ENCODE measurements at regions not wholly inside any gene's neighbourhood (a gene's known extent, or its start where the extent isn't known, plus 50 kb on each side); places are given as distances from the start of the nearest gene placed in this dataset.

- FAIRE-seq: no peak
- ChIA-PET CTCF (no interaction called here), POLR2A (no interaction called here)
- no peak overlapping the region for H3K4me3 ChIP-seq
- no peak overlapping the region for H3K27ac ChIP-seq
- DNase-seq (ENCODE audit: low read depth in 1 of 2, low spot score in 1 of 2): no peak
- TF ChIP-seq FOXS1 (CRISPR knock-in tag; IDR thresholded peaks at IDR 0.05) (no peak), CTCF (IDR thresholded peaks at IDR 0.05) (no peak), PHF8 (IDR thresholded peaks at IDR 0.05; ENCODE audit: borderline replicate concordance, low read depth) (no peak), E2F6 (IDR thresholded peaks at IDR 0.05; ENCODE audit: borderline replicate concordance, low read depth) (no peak), KDM1A (IDR thresholded peaks at IDR 0.05; ENCODE audit: low read depth) (no peak), CBX2 (IDR thresholded peaks at IDR 0.05; ENCODE audit: borderline replicate concordance, low read depth) (no peak), NPAS2 (CRISPR knock-in tag; IDR thresholded peaks at IDR 0.05; ENCODE audit: borderline replicate concordance) (no peak), JUN (IDR thresholded peaks at IDR 0.05) (no peak)
- WGBS (ENCODE audit: missing lambda C conversion rate): 0% methylated on average over 1 of the region's 1 CpG
- no peaks in the 10 kb centered on the region; the same call in 2 of the 3 replicates for H3K9me3 ChIP-seq
- H3K4me1 ChIP-seq: no peaks in the 10 kb centered on the region
- H3K4me2 ChIP-seq: no peak overlapping the region
- ATAC-seq: no peak
Observed at GRCh38 chr9:12230708-12231107, 462.5 kb upstream of the TYRP1 start.

- no peak overlapping the region for H3K4me3 ChIP-seq
- DNase-seq (ENCODE audit: low read depth in 1 of 2, low spot score in 1 of 2): no peak
- FAIRE-seq: no peak
- no peak overlapping the region for H3K27ac ChIP-seq
- no peak overlapping the region for H3K4me2 ChIP-seq
- ATAC-seq: no peak
- POLR2A ChIA-PET: no interaction called here
- H3K9me3 ChIP-seq: no peaks in the 10 kb centered on the region; the same call in 2 of the 3 replicates
- TF ChIP-seq ZFP36 (IDR thresholded peaks at IDR 0.05; ENCODE audit: borderline replicate concordance, partially characterized antibody) (peak; percentile 62), POLR2A (IDR thresholded peaks at IDR 0.05; ENCODE audit: low read length) (no peak)
- no peaks in the 10 kb centered on the region for H3K4me1 ChIP-seq
- CTCF ChIA-PET: no interaction called here
Observed at GRCh38 chr9:12231832-12232231, 461.4 kb upstream of the TYRP1 start.

GRCh38 chr9:12232836-12233235 is 460.3 kb upstream of the TYRP1 start:
- H3K4me3 ChIP-seq: no peak overlapping the region
- H3K27ac ChIP-seq: no peak overlapping the region
- no peaks in the 10 kb centered on the region; the same call in 2 of the 3 replicates for H3K9me3 ChIP-seq
- ATAC-seq (no peak), DNase-seq (ENCODE audit: low read depth in 1 of 2, low spot score in 1 of 2) (no peak), FAIRE-seq (no peak)
- WGBS (ENCODE audit: missing lambda C conversion rate): 13% methylated on average over 3 of the region's 3 CpGs
- H3K4me2 ChIP-seq: no peak overlapping the region
- H3K4me1 ChIP-seq: no peaks in the 10 kb centered on the region
- ChIA-PET CTCF (no interaction called here), POLR2A (no interaction called here)
- no peak for TF ChIP-seq ZNF302 (CRISPR knock-in tag; IDR thresholded peaks at IDR 0.05)
- TF ChIP-seq RAD21 (conservative IDR thresholded peaks at IDR 0.05 in 1 of 2, IDR thresholded peaks at IDR 0.05 in 1 of 2): no peak
- no peak for TF ChIP-seq HES2 (IDR thresholded peaks at IDR 0.05)
- no peak for TF ChIP-seq JUN (IDR thresholded peaks at IDR 0.05)
- no peak for TF ChIP-seq BHLHE40 (IDR thresholded peaks at IDR 0.05; ENCODE audit: low read depth, low read length)
- TF ChIP-seq MYC (IDR thresholded peaks at IDR 0.05; ENCODE audit: borderline replicate concordance, low read length): no peak
- no peak for TF ChIP-seq ESRRA (IDR thresholded peaks at IDR 0.05; ENCODE audit: borderline replicate concordance, low read length)
- no peak for TF ChIP-seq HOXB5 (CRISPR knock-in tag; IDR thresholded peaks at IDR 0.05)
- no peak for TF ChIP-seq NFE2L2 (conservative IDR thresholded peaks at IDR 0.05; ENCODE audit: low read length)
- TF ChIP-seq RNF2 (IDR thresholded peaks at IDR 0.05; ENCODE audit: borderline replicate concordance, low read depth): no peak

GRCh38 chr9:12253941-12254340 is 439.2 kb upstream of the TYRP1 start:
- H3K4me3 ChIP-seq: no peak overlapping the region
- H3K27ac ChIP-seq: no peak overlapping the region
- DNase-seq (ENCODE audit: low read depth in 1 of 2, low spot score in 1 of 2): no peak
- POLR2A ChIA-PET: no interaction called here
- H3K4me1 ChIP-seq: no peaks in the 10 kb centered on the region
- ATAC-seq: no peak
- H3K4me2 ChIP-seq: no peak overlapping the region
- 1% methylated on average over 2 of the region's 2 CpGs for WGBS (ENCODE audit: missing lambda C conversion rate)
- H3K9me3 ChIP-seq: peaks cover 3% of the 10 kb centered on the region; the same call in 1 of the 3 replicates
- TF ChIP-seq MAX (IDR thresholded peaks at IDR 0.05) (no peak), MAFK (IDR thresholded peaks at IDR 0.05; ENCODE audit: partially characterized antibody) (peak; percentile 91)
- CTCF ChIA-PET: no interaction called here
- no peak for FAIRE-seq

Measured in A549 (cell line).